Keratinocyte (primary cell): ENCODE measurements at regions not wholly inside any gene's neighbourhood (a gene's known extent, or its start where the extent isn't known, plus 50 kb on each side); places are given as distances from the start of the nearest gene placed in this dataset.

Source experiments
- DNase-seq: peaks from one replicate; pipeline ENCODE4 v3.0.0-alpha.2; 2011; ENCODE audit warnings: low read depth, missing footprints, low spot score
- FAIRE-seq: peaks from 2 replicates; lab custom pipeline; 2011; peaks lifted over from hg19 to GRCh38; lab: Jason Lieb, UNC
- H2AFZ ChIP-seq: 2 replicates; pipeline ENCODE4 v1.6.0; 2012; ENCODE audit warnings: low read length, control low read depth, inconsistent platforms; ENCODE audit not compliant: control insufficient read depth
- H3K27ac ChIP-seq: 2 replicates; pipeline ENCODE4 v1.5.1; 2011; ENCODE audit warnings: low read length; ENCODE audit not compliant: control insufficient read depth, insufficient read depth
- H3K27me3 ChIP-seq: 3 replicates; pipeline ENCODE4 v1.6.0; 2011; ENCODE audit warnings: low read length; ENCODE audit not compliant: control insufficient read depth, insufficient read depth; ENCODE audit errors: extremely low read depth
- H3K36me3 ChIP-seq, 2 experiments: 2 replicates in 1 of 2; 3 replicates in 1 of 2; pipeline ENCODE4 v1.5.1; 2011; ENCODE audit warnings: low read length in 2 of 2, mild to moderate bottlenecking in 1 of 2; ENCODE audit not compliant: control insufficient read depth in 2 of 2, insufficient read depth in 2 of 2; ENCODE audit errors: extremely low read depth in 1 of 2
- H3K4me1 ChIP-seq: 3 replicates; pipeline ENCODE4 v1.5.1; 2011; ENCODE audit warnings: low read length; ENCODE audit not compliant: control insufficient read depth, insufficient read depth; ENCODE audit errors: extremely low read depth
- H3K4me2 ChIP-seq: 3 replicates; pipeline ENCODE4 v1.6.0; 2011; ENCODE audit warnings: low read depth, low read length; ENCODE audit not compliant: control insufficient read depth, insufficient read depth; ENCODE audit errors: extremely low read depth
- H3K4me3 ChIP-seq, 3 experiments: fragments of 200-600 bp in 1 of 3; sonication (generic) in 1 of 3; 2 replicates in 2 of 3; 3 replicates in 1 of 3; pipeline ENCODE4 v1.5.1; 2011 to 2016; ENCODE audit warnings: low read length in 3 of 3, mild to moderate bottlenecking in 3 of 3, control low read depth in 2 of 3, inconsistent platforms in 1 of 3, low read depth in 1 of 3, mixed read lengths in 1 of 3, mixed run types in 1 of 3, moderate library complexity in 1 of 3; ENCODE audit not compliant: control insufficient read depth in 2 of 3, insufficient read depth in 2 of 3; ENCODE audit errors: extremely low read depth in 1 of 3
- H3K79me2 ChIP-seq: 2 replicates; pipeline ENCODE4 v1.6.0; 2012; ENCODE audit warnings: low read length; ENCODE audit not compliant: control insufficient read depth, insufficient read depth
- H3K9ac ChIP-seq: 3 replicates; pipeline ENCODE4 v1.6.0; 2011; ENCODE audit warnings: low read length; ENCODE audit not compliant: control insufficient read depth, insufficient read depth; ENCODE audit errors: extremely low read depth
- H3K9me1 ChIP-seq: 3 replicates; pipeline ENCODE4 v1.6.0; 2011; ENCODE audit warnings: low read length; ENCODE audit not compliant: control insufficient read depth, insufficient read depth; ENCODE audit errors: extremely low read depth
- H3K9me3 ChIP-seq: 2 replicates; pipeline ENCODE4 v1.5.1; 2012; ENCODE audit warnings: low read depth, low read length; ENCODE audit not compliant: control insufficient read depth
- H4K20me1 ChIP-seq: 3 replicates; pipeline ENCODE4 v1.6.0; 2011; ENCODE audit warnings: low read length; ENCODE audit not compliant: control insufficient read depth, insufficient read depth; ENCODE audit errors: extremely low read depth
- EZH2 ChIP-seq: IDR thresholded peaks from one replicate; pipeline ENCODE4 v1.6.1; 2012; ENCODE audit warnings: inconsistent platforms, mild to moderate bottlenecking, low read length, moderate library complexity
- dilution Hi-C: fragments of 300-500 bp; cut with MboI; formaldehyde crosslinking; loops from one replicate; pipeline ENCODE4 v1.7.0; 2020; ENCODE audit warnings: low sequenced_read_pairs; ENCODE audit not compliant: extremely low pct_ligation_motif_present
- TF ChIP-seq, protein P1 (sequence below), 3 experiments: IDR thresholded peaks in 1 of 3; conservative IDR thresholded peaks in 1 of 3; optimal IDR thresholded peaks in 1 of 3; 2 replicates in 2 of 3; 3 replicates in 1 of 3; pipeline versions ENCODE3 to v1.5.1; 2011; ENCODE audit warnings: low read length in 3 of 3, mild to moderate bottlenecking in 3 of 3, moderate library complexity in 2 of 3, control low read depth in 1 of 3, inconsistent platforms in 1 of 3; ENCODE audit not compliant: insufficient read depth in 2 of 3; ENCODE audit errors: extremely low read depth in 1 of 3

DNA sequence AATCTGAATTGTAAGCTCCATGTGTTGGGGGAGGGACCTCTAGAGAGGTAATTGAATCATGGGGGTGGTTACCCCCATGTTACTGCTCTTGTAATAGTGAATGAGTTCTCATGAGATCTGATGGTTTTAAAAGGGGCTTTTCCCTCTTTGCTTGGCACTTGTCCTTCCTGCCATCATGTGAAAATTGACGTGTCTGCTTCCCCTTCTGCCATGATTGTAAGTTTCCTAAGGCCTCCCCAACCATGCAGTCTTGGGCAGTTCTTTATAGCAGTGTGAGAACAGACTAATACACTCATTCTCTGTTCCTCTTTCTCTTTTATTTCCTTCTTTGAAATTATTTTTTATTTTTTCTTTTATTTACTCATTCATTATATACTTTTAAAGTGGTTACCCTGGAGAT lies 239.4 kb downstream of the CSNK2A3 start:
- Histone ChIP-seq H3K4me1 (no peaks in the 10 kb centered on the region), H3K9me3 (no peaks in the 10 kb centered on the region), H3K9ac (no peak overlapping the region), H3K4me3 (no peak overlapping the region), H3K4me2 (no peak overlapping the region), H3K27ac (no peak overlapping the region), H3K79me2 (no peaks in the 10 kb centered on the region), H3K9me1 (no peaks in the 10 kb centered on the region), H4K20me1 (no peaks in the 10 kb centered on the region), H3K27me3 (peaks cover 3% of the 10 kb centered on the region), H2AFZ (no peak overlapping the region), H3K36me3 (no peaks in the 10 kb centered on the region)
- no peak for DNase-seq
- no peak for FAIRE-seq
- dilution Hi-C loops, result no loop called here
- no peak for TF ChIP-seq EZH2
- TF ChIP-seq, protein P1, sequence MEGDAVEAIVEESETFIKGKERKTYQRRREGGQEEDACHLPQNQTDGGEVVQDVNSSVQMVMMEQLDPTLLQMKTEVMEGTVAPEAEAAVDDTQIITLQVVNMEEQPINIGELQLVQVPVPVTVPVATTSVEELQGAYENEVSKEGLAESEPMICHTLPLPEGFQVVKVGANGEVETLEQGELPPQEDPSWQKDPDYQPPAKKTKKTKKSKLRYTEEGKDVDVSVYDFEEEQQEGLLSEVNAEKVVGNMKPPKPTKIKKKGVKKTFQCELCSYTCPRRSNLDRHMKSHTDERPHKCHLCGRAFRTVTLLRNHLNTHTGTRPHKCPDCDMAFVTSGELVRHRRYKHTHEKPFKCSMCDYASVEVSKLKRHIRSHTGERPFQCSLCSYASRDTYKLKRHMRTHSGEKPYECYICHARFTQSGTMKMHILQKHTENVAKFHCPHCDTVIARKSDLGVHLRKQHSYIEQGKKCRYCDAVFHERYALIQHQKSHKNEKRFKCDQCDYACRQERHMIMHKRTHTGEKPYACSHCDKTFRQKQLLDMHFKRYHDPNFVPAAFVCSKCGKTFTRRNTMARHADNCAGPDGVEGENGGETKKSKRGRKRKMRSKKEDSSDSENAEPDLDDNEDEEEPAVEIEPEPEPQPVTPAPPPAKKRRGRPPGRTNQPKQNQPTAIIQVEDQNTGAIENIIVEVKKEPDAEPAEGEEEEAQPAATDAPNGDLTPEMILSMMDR (optimal IDR thresholded peaks at IDR 0.05 in 1 of 3, IDR thresholded peaks at IDR 0.05 in 1 of 3, conservative IDR thresholded peaks at IDR 0.05 in 1 of 3; ENCODE audit: extremely low read depth in 1 of 3, insufficient read depth in 2 of 3, low read length in 3 of 3), result no peak

DNA sequence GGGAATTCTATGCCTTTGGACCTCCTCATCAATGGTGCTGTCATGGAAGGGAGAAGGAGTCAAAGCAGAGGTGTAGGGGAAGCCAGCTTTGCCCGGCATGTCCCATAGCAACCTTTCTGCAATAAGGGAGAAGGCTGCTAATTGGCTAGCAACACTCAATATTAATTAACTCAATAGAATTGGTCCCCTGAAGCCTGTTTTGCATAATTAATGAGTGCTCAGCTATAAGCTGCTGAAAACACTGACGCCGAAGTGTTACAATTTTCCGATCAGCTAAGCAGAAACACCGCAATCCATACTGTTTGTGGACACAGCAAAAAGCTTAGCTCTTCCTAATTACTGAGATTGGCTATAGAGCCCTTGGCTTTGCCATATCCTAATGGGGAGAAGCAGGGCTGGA lies 245.0 kb downstream of the CSNK2A3 start:
- Histone ChIP-seq H3K36me3 (no peaks in the 10 kb centered on the region), H3K27me3 (peaks cover 9% of the 10 kb centered on the region), H3K4me2 (no peak overlapping the region), H3K9me3 (no peaks in the 10 kb centered on the region), H3K27ac (no peak overlapping the region), H3K9me1 (no peaks in the 10 kb centered on the region), H3K9ac (no peak overlapping the region), H3K4me1 (no peaks in the 10 kb centered on the region), H4K20me1 (no peaks in the 10 kb centered on the region), H2AFZ (no peak overlapping the region), H3K4me3 (no peak overlapping the region), H3K79me2 (no peaks in the 10 kb centered on the region)
- no peak for FAIRE-seq
- TF ChIP-seq, protein P1 (optimal IDR thresholded peaks at IDR 0.05 in 1 of 3, IDR thresholded peaks at IDR 0.05 in 1 of 3, conservative IDR thresholded peaks at IDR 0.05 in 1 of 3; ENCODE audit: extremely low read depth in 1 of 3, insufficient read depth in 2 of 3, low read length in 3 of 3), result no peak
- no peak for TF ChIP-seq EZH2
- dilution Hi-C loops, result no loop called here
- DNase-seq, result no peak
